ENCODE measurements at regions not wholly inside any gene's neighbourhood (a gene's known extent, or its start where the extent isn't known, plus 50 kb on each side); places are given as distances from the start of the nearest gene placed in this dataset.

- Histone ChIP-seq H3K4me1 (ENCODE audit: low read length) (no peaks in the 10 kb centered on the region), H4K20me1 (ENCODE audit: insufficient read depth, low read depth, low read length) (0 out of 2 replicates have a peak, but pooled peaks cover 3% of the 10 kb centered on the region), H3K4me3 (ENCODE audit: low read length) (no peak overlapping the region), H3K27ac (ENCODE audit: low read length) (no peak overlapping the region), H3K4me2 (ENCODE audit: low read depth, low read length, poor library complexity, severe bottlenecking) (no peak overlapping the region), H3K9me2 (replicated peaks; ENCODE audit: insufficient read depth, low read length) (no peaks in the 10 kb centered on the region), H3K9ac (ENCODE audit: low read length) (no peak overlapping the region), H3K9me3 (ENCODE audit: low read length) (no peaks in the 10 kb centered on the region), H3K79me2 (ENCODE audit: low read length) (no peaks in the 10 kb centered on the region), H2AFZ (ENCODE audit: low read length) (no peak overlapping the region), H3K36me3 (ENCODE audit: insufficient read depth, low read length) (no peaks in the 10 kb centered on the region), H3K27me3 (ENCODE audit: low read length) (no peaks in the 10 kb centered on the region)
- no peak for DNase-seq
Observed at GRCh38 chr20:62554898-62555641, 79.3 kb upstream of the GATA5 start.

GRCh38 chr20:62555642-62556420 lies 80.0 kb upstream of the GATA5 start:
- H3K4me3 ChIP-seq (ENCODE audit: low read length), result no peak overlapping the region
- no peak overlapping the region for H3K4me2 ChIP-seq (ENCODE audit: low read depth, low read length, poor library complexity, severe bottlenecking)
- H2AFZ ChIP-seq (ENCODE audit: low read length), result no peak overlapping the region
- H4K20me1 ChIP-seq (ENCODE audit: insufficient read depth, low read depth, low read length), result 0 out of 2 replicates have a peak, but pooled peaks cover 3% of the 10 kb centered on the region
- H3K27me3 ChIP-seq (ENCODE audit: low read length), result no peaks in the 10 kb centered on the region
- H3K36me3 ChIP-seq (ENCODE audit: insufficient read depth, low read length), result no peaks in the 10 kb centered on the region
- no peaks in the 10 kb centered on the region for H3K9me3 ChIP-seq (ENCODE audit: low read length)
- DNase-seq, result no peak
- H3K27ac ChIP-seq (ENCODE audit: low read length), result no peak overlapping the region
- no peaks in the 10 kb centered on the region for H3K4me1 ChIP-seq (ENCODE audit: low read length)
- H3K9ac ChIP-seq (ENCODE audit: low read length), result no peak overlapping the region
- H3K79me2 ChIP-seq (ENCODE audit: low read length), result no peaks in the 10 kb centered on the region
- H3K9me2 ChIP-seq (replicated peaks; ENCODE audit: insufficient read depth, low read length), result no peaks in the 10 kb centered on the region

GRCh38 chr20:62557462-62557861 lies 81.7 kb upstream of the GATA5 start:
- H3K27me3 ChIP-seq (ENCODE audit: low read length), result no peaks in the 10 kb centered on the region
- H3K9me2 ChIP-seq (replicated peaks; ENCODE audit: insufficient read depth, low read length), result no peaks in the 10 kb centered on the region
- no peaks in the 10 kb centered on the region for H3K79me2 ChIP-seq (ENCODE audit: low read length)
- no peak overlapping the region for H3K4me3 ChIP-seq (ENCODE audit: low read length)
- H3K4me1 ChIP-seq (ENCODE audit: low read length), result peaks cover 3% of the 10 kb centered on the region; the same call in 1 of the 2 replicates
- no peak for DNase-seq
- H3K4me2 ChIP-seq (ENCODE audit: low read depth, low read length, poor library complexity, severe bottlenecking), result no peak overlapping the region
- no peak overlapping the region for H2AFZ ChIP-seq (ENCODE audit: low read length)
- no peaks in the 10 kb centered on the region for H3K36me3 ChIP-seq (ENCODE audit: insufficient read depth, low read length)
- H3K9ac ChIP-seq (ENCODE audit: low read length), result no peak overlapping the region
- H3K9me3 ChIP-seq (ENCODE audit: low read length), result no peaks in the 10 kb centered on the region
- no peak overlapping the region for H3K27ac ChIP-seq (ENCODE audit: low read length)
- 0 out of 2 replicates have a peak, but pooled peaks cover 3% of the 10 kb centered on the region for H4K20me1 ChIP-seq (ENCODE audit: insufficient read depth, low read depth, low read length)

DNA sequence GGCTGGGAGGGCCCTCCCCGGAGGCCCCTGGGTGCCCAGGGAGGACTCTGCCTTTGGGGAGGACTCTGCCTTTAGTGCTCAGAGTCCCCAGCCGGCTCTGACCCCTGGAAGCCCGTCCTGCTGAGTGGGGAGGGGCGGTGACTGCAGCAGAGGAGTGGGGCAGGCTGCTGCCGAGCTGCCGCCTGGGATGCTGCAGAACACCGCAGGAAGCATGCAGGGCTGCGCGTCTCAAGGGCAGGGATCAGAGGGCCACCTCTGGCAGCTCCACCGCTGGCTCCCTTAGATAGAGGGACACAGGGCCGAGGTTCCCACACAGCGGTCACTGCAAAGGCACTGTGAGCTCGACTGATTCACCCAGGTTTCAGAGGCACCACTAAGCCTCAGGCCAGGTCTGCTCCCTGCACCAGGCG lies 82.2 kb upstream of the GATA5 start:
- Histone ChIP-seq H3K4me3 (ENCODE audit: low read length) (no peak overlapping the region), H3K4me2 (ENCODE audit: low read depth, low read length, poor library complexity, severe bottlenecking) (no peak overlapping the region), H3K36me3 (ENCODE audit: insufficient read depth, low read length) (no peaks in the 10 kb centered on the region), H3K9me3 (ENCODE audit: low read length) (no peaks in the 10 kb centered on the region), H3K9ac (ENCODE audit: low read length) (no peak overlapping the region), H2AFZ (ENCODE audit: low read length) (no peak overlapping the region), H4K20me1 (ENCODE audit: insufficient read depth, low read depth, low read length) (0 out of 2 replicates have a peak, but pooled peaks cover 3% of the 10 kb centered on the region), H3K9me2 (replicated peaks; ENCODE audit: insufficient read depth, low read length) (no peaks in the 10 kb centered on the region), H3K79me2 (ENCODE audit: low read length) (no peaks in the 10 kb centered on the region), H3K27ac (ENCODE audit: low read length) (no peak overlapping the region), H3K4me1 (ENCODE audit: low read length) (peaks cover 3% of the 10 kb centered on the region; the same call in 1 of the 2 replicates), H3K27me3 (ENCODE audit: low read length) (no peaks in the 10 kb centered on the region)
- DNase-seq, result no peak

GRCh38 chr20:62558779-62559178 lies 83.0 kb upstream of the GATA5 start:
- H3K9ac ChIP-seq (ENCODE audit: low read length), result no peak overlapping the region
- H3K4me1 ChIP-seq (ENCODE audit: low read length), result peaks cover 3% of the 10 kb centered on the region; the same call in 1 of the 2 replicates
- H4K20me1 ChIP-seq (ENCODE audit: insufficient read depth, low read depth, low read length), result 0 out of 2 replicates have a peak, but pooled peaks cover 3% of the 10 kb centered on the region
- DNase-seq, result no peak
- no peaks in the 10 kb centered on the region for H3K27me3 ChIP-seq (ENCODE audit: low read length)
- no peak overlapping the region for H3K4me3 ChIP-seq (ENCODE audit: low read length)
- H2AFZ ChIP-seq (ENCODE audit: low read length), result no peak overlapping the region
- no peak overlapping the region for H3K27ac ChIP-seq (ENCODE audit: low read length)
- H3K79me2 ChIP-seq (ENCODE audit: low read length), result no peaks in the 10 kb centered on the region
- no peaks in the 10 kb centered on the region for H3K9me2 ChIP-seq (replicated peaks; ENCODE audit: insufficient read depth, low read length)
- H3K36me3 ChIP-seq (ENCODE audit: insufficient read depth, low read length), result no peaks in the 10 kb centered on the region
- no peak overlapping the region for H3K4me2 ChIP-seq (ENCODE audit: low read depth, low read length, poor library complexity, severe bottlenecking)
- no peaks in the 10 kb centered on the region for H3K9me3 ChIP-seq (ENCODE audit: low read length)

DNA sequence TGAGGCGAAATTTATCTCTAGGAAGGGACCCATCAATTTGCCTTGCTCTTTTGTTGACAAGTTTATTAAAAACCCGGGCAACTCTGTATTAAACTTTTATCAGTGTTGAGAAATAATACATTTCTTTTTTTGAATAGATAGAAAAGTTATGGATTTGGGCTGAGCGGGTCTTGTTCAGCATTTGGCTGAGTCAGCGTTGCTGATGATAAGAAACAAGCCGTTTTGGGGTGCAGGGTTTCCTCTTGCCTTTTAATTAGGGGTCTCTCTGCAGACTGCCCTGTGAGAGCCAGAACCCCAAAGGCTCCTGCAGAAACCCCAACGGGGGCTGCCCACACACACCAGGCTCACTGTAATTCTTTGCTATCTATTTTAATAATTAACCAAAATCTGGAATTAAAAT lies 82.1 kb upstream of the SLCO4A1 start:
- Histone ChIP-seq H3K4me1 (ENCODE audit: low read length) (peaks cover 3% of the 10 kb centered on the region; the same call in 1 of the 2 replicates), H3K27me3 (ENCODE audit: low read length) (no peaks in the 10 kb centered on the region), H3K9me2 (replicated peaks; ENCODE audit: insufficient read depth, low read length) (no peaks in the 10 kb centered on the region), H2AFZ (ENCODE audit: low read length) (no peak overlapping the region), H3K4me3 (ENCODE audit: low read length) (no peak overlapping the region), H4K20me1 (ENCODE audit: insufficient read depth, low read depth, low read length) (0 out of 2 replicates have a peak, but pooled peaks cover 3% of the 10 kb centered on the region), H3K27ac (ENCODE audit: low read length) (no peak overlapping the region), H3K9me3 (ENCODE audit: low read length) (no peaks in the 10 kb centered on the region), H3K36me3 (ENCODE audit: insufficient read depth, low read length) (no peaks in the 10 kb centered on the region), H3K79me2 (ENCODE audit: low read length) (no peaks in the 10 kb centered on the region), H3K9ac (ENCODE audit: low read length) (no peak overlapping the region), H3K4me2 (ENCODE audit: low read depth, low read length, poor library complexity, severe bottlenecking) (no peak overlapping the region)
- no peak for DNase-seq

DNA sequence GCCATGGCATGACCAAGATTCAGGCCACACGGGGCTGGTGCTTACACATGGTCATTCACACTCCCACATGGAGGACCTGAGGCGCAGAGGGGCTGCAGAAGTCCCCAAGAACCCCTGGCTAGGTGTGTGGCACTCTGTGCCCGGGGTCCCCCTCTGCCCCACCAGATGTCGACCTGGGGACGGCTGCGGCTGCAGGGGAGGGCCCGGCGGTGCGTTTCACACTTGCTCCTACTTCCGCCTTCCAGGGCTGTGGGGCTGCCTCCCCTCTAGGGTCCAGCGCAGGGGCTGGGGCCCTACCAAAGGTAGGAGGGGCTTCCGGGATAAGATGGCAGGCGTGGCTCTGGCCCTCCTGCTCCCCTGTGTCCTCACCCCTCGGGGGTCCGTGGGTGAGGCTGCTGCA lies 81.1 kb upstream of the SLCO4A1 start:
- Histone ChIP-seq H3K27me3 (ENCODE audit: low read length) (no peaks in the 10 kb centered on the region), H3K79me2 (ENCODE audit: low read length) (no peaks in the 10 kb centered on the region), H3K9ac (ENCODE audit: low read length) (no peak overlapping the region), H3K27ac (ENCODE audit: low read length) (no peak overlapping the region), H3K4me1 (ENCODE audit: low read length) (peaks cover 3% of the 10 kb centered on the region; the same call in 1 of the 2 replicates), H3K36me3 (ENCODE audit: insufficient read depth, low read length) (no peaks in the 10 kb centered on the region), H3K4me2 (ENCODE audit: low read depth, low read length, poor library complexity, severe bottlenecking) (no peak overlapping the region), H3K9me2 (replicated peaks; ENCODE audit: insufficient read depth, low read length) (no peaks in the 10 kb centered on the region), H4K20me1 (ENCODE audit: insufficient read depth, low read depth, low read length) (0 out of 2 replicates have a peak, but pooled peaks cover 3% of the 10 kb centered on the region), H2AFZ (ENCODE audit: low read length) (no peak overlapping the region), H3K9me3 (ENCODE audit: low read length) (no peaks in the 10 kb centered on the region), H3K4me3 (ENCODE audit: low read length) (no peak overlapping the region)
- no peak for DNase-seq

- Histone ChIP-seq H3K4me1 (ENCODE audit: low read length) (peaks cover 3% of the 10 kb centered on the region; the same call in 1 of the 2 replicates), H3K79me2 (ENCODE audit: low read length) (no peaks in the 10 kb centered on the region), H3K4me2 (ENCODE audit: low read depth, low read length, poor library complexity, severe bottlenecking) (no peak overlapping the region), H3K27me3 (ENCODE audit: low read length) (no peaks in the 10 kb centered on the region), H3K4me3 (ENCODE audit: low read length) (no peak overlapping the region), H2AFZ (ENCODE audit: low read length) (no peak overlapping the region), H3K27ac (ENCODE audit: low read length) (no peak overlapping the region), H4K20me1 (ENCODE audit: insufficient read depth, low read depth, low read length) (0 out of 2 replicates have a peak, but pooled peaks cover 3% of the 10 kb centered on the region), H3K9ac (ENCODE audit: low read length) (no peak overlapping the region), H3K36me3 (ENCODE audit: insufficient read depth, low read length) (no peaks in the 10 kb centered on the region), H3K9me3 (ENCODE audit: low read length) (no peaks in the 10 kb centered on the region), H3K9me2 (replicated peaks; ENCODE audit: insufficient read depth, low read length) (no peaks in the 10 kb centered on the region)
- no peak for DNase-seq
Observed at GRCh38 chr20:62561948-62562347, 80.4 kb upstream of the SLCO4A1 start.
